ENCODE measurements at regions not wholly inside any gene's neighbourhood (a gene's known extent, or its start where the extent isn't known, plus 50 kb on each side); places are given as distances from the start of the nearest gene placed in this dataset.

DNA sequence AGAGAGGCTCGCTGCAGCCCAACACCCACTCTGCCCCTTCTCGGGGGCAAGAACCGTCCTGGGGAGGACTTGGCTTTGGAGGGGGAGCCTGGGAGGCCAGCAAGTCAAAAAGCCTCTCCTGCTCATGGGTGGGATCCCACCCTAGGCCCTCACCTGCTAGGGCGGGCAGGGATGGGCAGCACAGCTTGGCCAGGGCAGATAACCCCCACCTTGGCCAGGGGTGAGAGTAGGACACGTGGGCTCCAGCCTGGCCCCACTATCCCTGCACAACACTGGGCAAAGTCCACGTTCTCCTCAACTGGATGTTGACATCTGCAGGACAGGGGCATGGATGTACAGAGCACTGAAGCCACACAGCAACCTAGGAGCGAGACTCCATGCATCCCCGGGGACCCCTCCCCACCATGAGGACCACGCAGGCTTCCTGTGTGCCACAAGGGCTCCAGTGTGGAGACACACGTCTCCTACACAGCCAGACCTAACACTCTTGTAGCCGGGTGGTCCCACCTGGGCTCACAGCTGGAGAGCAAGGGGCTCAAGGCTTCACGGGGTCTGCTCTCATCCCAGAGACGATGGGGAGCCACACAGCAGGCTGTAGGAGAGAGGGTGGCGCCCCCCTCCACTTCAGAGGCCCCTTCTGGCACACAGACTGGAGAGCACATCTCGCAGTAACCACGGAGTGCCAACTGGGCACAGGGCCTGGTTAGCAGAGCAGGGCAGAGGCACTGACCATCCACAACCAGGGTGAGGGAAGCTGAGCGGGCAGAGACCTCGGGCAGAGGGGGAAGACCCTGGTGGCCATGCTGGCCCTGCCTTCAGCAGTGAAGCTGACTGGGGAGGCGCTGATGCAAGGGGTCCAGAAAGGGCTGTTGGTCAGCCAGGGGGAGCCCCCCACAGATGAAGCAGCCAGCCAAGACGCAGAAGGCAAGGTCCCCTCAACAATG, 171.1 kb downstream of the CRYBB2 start:
- TF ChIP-seq, protein P1, sequence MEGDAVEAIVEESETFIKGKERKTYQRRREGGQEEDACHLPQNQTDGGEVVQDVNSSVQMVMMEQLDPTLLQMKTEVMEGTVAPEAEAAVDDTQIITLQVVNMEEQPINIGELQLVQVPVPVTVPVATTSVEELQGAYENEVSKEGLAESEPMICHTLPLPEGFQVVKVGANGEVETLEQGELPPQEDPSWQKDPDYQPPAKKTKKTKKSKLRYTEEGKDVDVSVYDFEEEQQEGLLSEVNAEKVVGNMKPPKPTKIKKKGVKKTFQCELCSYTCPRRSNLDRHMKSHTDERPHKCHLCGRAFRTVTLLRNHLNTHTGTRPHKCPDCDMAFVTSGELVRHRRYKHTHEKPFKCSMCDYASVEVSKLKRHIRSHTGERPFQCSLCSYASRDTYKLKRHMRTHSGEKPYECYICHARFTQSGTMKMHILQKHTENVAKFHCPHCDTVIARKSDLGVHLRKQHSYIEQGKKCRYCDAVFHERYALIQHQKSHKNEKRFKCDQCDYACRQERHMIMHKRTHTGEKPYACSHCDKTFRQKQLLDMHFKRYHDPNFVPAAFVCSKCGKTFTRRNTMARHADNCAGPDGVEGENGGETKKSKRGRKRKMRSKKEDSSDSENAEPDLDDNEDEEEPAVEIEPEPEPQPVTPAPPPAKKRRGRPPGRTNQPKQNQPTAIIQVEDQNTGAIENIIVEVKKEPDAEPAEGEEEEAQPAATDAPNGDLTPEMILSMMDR (IDR thresholded peaks at IDR 0.05; ENCODE audit: extremely low read depth in 1 of 2, insufficient read depth in 1 of 2, low read depth in 1 of 2, low read length in 2 of 2) = no peak
- TF ChIP-seq EZH2 (IDR thresholded peaks at IDR 0.05; ENCODE audit: borderline replicate concordance, low read depth, low read length, severe bottlenecking) = no peak
